HCT116 (cell line): ENCODE measurements at regions not wholly inside any gene's neighbourhood (a gene's known extent, or its start where the extent isn't known, plus 50 kb on each side); places are given as distances from the start of the nearest gene placed in this dataset.

ENCODE experiments used
- YY1 ChIP-seq: IDR thresholded peaks from 2 replicates; pipeline ENCODE4 v1.6.1; 2011; ENCODE audit warnings: low read length, low read depth, moderate library complexity, mild to moderate bottlenecking; ENCODE audit not compliant: insufficient replicate concordance; ENCODE audit errors: extremely low read depth
- ZFX ChIP-seq: fragments of 450-650 bp; IDR thresholded peaks from 2 replicates; pipeline ENCODE4 v1.6.1; 2017
- ZNF274 ChIP-seq: fragments of 200-500 bp; sonication (Bioruptor generic); IDR thresholded peaks from 2 replicates; pipeline ENCODE4 v1.6.1; 2014; ENCODE audit warnings: mild to moderate bottlenecking, low read depth, low read length, inconsistent platforms
- TF ChIP-seq, protein P1 (sequence below), 3 experiments: fragments of 200-600 bp in 1 of 3; sonication (generic) in 1 of 3; IDR thresholded peaks in 2 of 3; conservative IDR thresholded peaks in 1 of 3; 2 replicates each; pipeline ENCODE4 v1.5.1; 2012 to 2017; ENCODE audit warnings: low read depth in 2 of 3, low read length in 2 of 3, antibody characterized with exemption in 1 of 3, borderline replicate concordance in 1 of 3, control low read depth in 1 of 3, mild to moderate bottlenecking in 1 of 3, mixed read lengths in 1 of 3, mixed run types in 1 of 3, moderate library complexity in 1 of 3; ENCODE audit not compliant: insufficient read depth in 1 of 3

DNA sequence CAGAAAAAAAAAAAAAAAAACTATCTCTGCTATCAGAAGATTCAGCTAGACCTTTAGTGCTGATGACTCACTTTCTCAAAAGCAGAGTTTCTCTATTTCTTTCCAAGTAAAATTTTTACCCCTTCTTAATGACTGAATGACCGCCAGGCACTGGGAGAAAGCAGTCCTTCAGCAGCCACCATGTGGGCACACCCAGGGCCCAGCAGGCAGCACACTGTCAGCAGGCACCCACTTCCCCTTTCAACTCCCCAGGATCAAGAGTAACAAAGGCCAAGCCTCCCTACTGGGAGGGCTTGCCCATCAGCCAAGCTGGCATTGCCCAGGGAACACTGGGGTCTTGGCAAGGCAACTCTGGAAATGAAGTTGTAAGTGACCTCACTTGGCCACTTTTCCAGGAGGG lies 201.9 kb upstream of the MAMLD1 start:
- TF ChIP-seq, protein P1, sequence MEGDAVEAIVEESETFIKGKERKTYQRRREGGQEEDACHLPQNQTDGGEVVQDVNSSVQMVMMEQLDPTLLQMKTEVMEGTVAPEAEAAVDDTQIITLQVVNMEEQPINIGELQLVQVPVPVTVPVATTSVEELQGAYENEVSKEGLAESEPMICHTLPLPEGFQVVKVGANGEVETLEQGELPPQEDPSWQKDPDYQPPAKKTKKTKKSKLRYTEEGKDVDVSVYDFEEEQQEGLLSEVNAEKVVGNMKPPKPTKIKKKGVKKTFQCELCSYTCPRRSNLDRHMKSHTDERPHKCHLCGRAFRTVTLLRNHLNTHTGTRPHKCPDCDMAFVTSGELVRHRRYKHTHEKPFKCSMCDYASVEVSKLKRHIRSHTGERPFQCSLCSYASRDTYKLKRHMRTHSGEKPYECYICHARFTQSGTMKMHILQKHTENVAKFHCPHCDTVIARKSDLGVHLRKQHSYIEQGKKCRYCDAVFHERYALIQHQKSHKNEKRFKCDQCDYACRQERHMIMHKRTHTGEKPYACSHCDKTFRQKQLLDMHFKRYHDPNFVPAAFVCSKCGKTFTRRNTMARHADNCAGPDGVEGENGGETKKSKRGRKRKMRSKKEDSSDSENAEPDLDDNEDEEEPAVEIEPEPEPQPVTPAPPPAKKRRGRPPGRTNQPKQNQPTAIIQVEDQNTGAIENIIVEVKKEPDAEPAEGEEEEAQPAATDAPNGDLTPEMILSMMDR (IDR thresholded peaks at IDR 0.05 in 2 of 3, conservative IDR thresholded peaks at IDR 0.05 in 1 of 3; ENCODE audit: borderline replicate concordance in 1 of 3, insufficient read depth in 1 of 3, low read depth in 2 of 3, low read length in 2 of 3), result no peak
- TF ChIP-seq YY1 (no peak), ZNF274 (no peak), ZFX (no peak)
